ENCODE measurements at regions not wholly inside any gene's neighbourhood (a gene's known extent, or its start where the extent isn't known, plus 50 kb on each side); places are given as distances from the start of the nearest gene placed in this dataset.

DNA sequence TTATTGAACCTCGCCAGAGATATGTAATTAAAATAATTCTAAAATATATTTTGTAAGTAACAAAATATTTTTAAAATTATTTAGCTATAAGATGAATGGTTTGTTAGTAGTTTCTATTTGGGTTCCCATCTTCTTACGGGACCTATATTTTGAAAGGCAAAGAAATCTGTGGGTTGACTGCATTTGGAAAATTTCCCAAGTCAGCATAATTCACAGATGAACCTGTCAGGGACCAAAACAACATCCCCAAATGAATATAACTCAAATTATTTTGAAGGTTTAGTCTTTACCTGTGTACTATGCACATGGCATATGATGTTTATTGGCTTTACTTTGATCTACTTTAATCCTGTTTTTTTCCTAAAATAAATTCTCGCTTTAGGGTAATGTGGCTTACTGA lies 607.4 kb upstream of the JAG1 start:
- TF ChIP-seq PATZ1 (CRISPR knock-in tag; IDR thresholded peaks at IDR 0.05; ENCODE audit: borderline replicate concordance): no peak
- TF ChIP-seq POU6F1 (CRISPR knock-in tag; IDR thresholded peaks at IDR 0.05; ENCODE audit: borderline replicate concordance, low read depth): no peak
- no peak for TF ChIP-seq PPARA (CRISPR knock-in tag; IDR thresholded peaks at IDR 0.05; ENCODE audit: borderline replicate concordance)
- TF ChIP-seq CSRNP3 (CRISPR knock-in tag; IDR thresholded peaks at IDR 0.05): no peak
- no peak for TF ChIP-seq BACH2 (CRISPR knock-in tag; IDR thresholded peaks at IDR 0.05; ENCODE audit: borderline replicate concordance)
- TF ChIP-seq ESRRG (CRISPR knock-in tag; IDR thresholded peaks at IDR 0.05): no peak
- no peak for TF ChIP-seq CREB5 (CRISPR knock-in tag; IDR thresholded peaks at IDR 0.05; ENCODE audit: low read depth)
- TF ChIP-seq OSR1 (CRISPR knock-in tag; IDR thresholded peaks at IDR 0.05): no peak
- TF ChIP-seq RARB (CRISPR knock-in tag; IDR thresholded peaks at IDR 0.05): no peak
- no peak for TF ChIP-seq ZNF8 (CRISPR knock-in tag; IDR thresholded peaks at IDR 0.05)
- no peak for TF ChIP-seq ZNF70 (CRISPR knock-in tag; IDR thresholded peaks at IDR 0.05)
- no peak for TF ChIP-seq ARNTL (CRISPR knock-in tag; IDR thresholded peaks at IDR 0.05; ENCODE audit: borderline replicate concordance, low read depth)
- TF ChIP-seq ZFP3 (CRISPR knock-in tag; IDR thresholded peaks at IDR 0.05): no peak
- no peak for TF ChIP-seq TOX (CRISPR knock-in tag; IDR thresholded peaks at IDR 0.05; ENCODE audit: borderline replicate concordance)
- no peak for TF ChIP-seq TCF4 (CRISPR knock-in tag; IDR thresholded peaks at IDR 0.05; ENCODE audit: borderline replicate concordance)
- TF ChIP-seq, protein P1, sequence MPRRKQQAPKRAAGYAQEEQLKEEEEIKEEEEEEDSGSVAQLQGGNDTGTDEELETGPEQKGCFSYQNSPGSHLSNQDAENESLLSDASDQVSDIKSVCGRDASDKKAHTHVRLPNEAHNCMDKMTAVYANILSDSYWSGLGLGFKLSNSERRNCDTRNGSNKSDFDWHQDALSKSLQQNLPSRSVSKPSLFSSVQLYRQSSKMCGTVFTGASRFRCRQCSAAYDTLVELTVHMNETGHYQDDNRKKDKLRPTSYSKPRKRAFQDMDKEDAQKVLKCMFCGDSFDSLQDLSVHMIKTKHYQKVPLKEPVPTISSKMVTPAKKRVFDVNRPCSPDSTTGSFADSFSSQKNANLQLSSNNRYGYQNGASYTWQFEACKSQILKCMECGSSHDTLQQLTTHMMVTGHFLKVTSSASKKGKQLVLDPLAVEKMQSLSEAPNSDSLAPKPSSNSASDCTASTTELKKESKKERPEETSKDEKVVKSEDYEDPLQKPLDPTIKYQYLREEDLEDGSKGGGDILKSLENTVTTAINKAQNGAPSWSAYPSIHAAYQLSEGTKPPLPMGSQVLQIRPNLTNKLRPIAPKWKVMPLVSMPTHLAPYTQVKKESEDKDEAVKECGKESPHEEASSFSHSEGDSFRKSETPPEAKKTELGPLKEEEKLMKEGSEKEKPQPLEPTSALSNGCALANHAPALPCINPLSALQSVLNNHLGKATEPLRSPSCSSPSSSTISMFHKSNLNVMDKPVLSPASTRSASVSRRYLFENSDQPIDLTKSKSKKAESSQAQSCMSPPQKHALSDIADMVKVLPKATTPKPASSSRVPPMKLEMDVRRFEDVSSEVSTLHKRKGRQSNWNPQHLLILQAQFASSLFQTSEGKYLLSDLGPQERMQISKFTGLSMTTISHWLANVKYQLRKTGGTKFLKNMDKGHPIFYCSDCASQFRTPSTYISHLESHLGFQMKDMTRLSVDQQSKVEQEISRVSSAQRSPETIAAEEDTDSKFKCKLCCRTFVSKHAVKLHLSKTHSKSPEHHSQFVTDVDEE (CRISPR knock-in tag; IDR thresholded peaks at IDR 0.05): no peak
- no peak for TF ChIP-seq ZC3H10 (CRISPR knock-in tag; IDR thresholded peaks at IDR 0.05)
- TF ChIP-seq GLIS3 (CRISPR knock-in tag; IDR thresholded peaks at IDR 0.05): no peak
- no peak for ATAC-seq

GRCh38 chr20:11281768-11282167 lies 608.0 kb upstream of the JAG1 start:
- TF ChIP-seq ZNF8 (CRISPR knock-in tag; IDR thresholded peaks at IDR 0.05): no peak
- no peak for TF ChIP-seq CSRNP3 (CRISPR knock-in tag; IDR thresholded peaks at IDR 0.05)
- no peak for TF ChIP-seq POU6F1 (CRISPR knock-in tag; IDR thresholded peaks at IDR 0.05; ENCODE audit: borderline replicate concordance, low read depth)
- no peak for TF ChIP-seq PATZ1 (CRISPR knock-in tag; IDR thresholded peaks at IDR 0.05; ENCODE audit: borderline replicate concordance)
- no peak for TF ChIP-seq SNAI2 (CRISPR knock-in tag; IDR thresholded peaks at IDR 0.05)
- TF ChIP-seq PPARA (CRISPR knock-in tag; IDR thresholded peaks at IDR 0.05; ENCODE audit: borderline replicate concordance): no peak
- TF ChIP-seq ESRRG (CRISPR knock-in tag; IDR thresholded peaks at IDR 0.05): no peak
- no peak for TF ChIP-seq ZFP3 (CRISPR knock-in tag; IDR thresholded peaks at IDR 0.05)
- no peak for TF ChIP-seq CSDC2 (CRISPR knock-in tag; IDR thresholded peaks at IDR 0.05)
- TF ChIP-seq RARB (CRISPR knock-in tag; IDR thresholded peaks at IDR 0.05): no peak
- no peak for TF ChIP-seq GLIS3 (CRISPR knock-in tag; IDR thresholded peaks at IDR 0.05)
- no peak for TF ChIP-seq ISL1 (CRISPR knock-in tag; IDR thresholded peaks at IDR 0.05)
- no peak for TF ChIP-seq CREB5 (CRISPR knock-in tag; IDR thresholded peaks at IDR 0.05; ENCODE audit: low read depth)
- no peak for TF ChIP-seq TOX (CRISPR knock-in tag; IDR thresholded peaks at IDR 0.05; ENCODE audit: borderline replicate concordance)
- no peak for ATAC-seq
